Right ventricle myocardium superior (tissue), 1 donor: ENCODE measurements at regions not wholly inside any gene's neighbourhood (a gene's known extent, or its start where the extent isn't known, plus 50 kb on each side); places are given as distances from the start of the nearest gene placed in this dataset.

ENCODE experiments used
- ATAC-seq: fragments of 200-7000 bp; cut with Tn5 transposase; one replicate; pipeline ENCODE4 v1.9.1; 2020; ENCODE audit warnings: mild to moderate bottlenecking; ENCODE audit not compliant: poor library complexity
- DNase-seq: peaks from one replicate; pipeline ENCODE4 v3.0.0-alpha.2; 2020
- intact Hi-C: fragments of 100-400 bp; cut with DNase I; formaldehyde crosslinking; loops from one replicate; pipeline ENCODE4 v1.11.2; 2022
- donor health status: DM: no; HTN: yes; CAD: no; lungs with severe emphysema.

GRCh38 chr4:84070289-84070688, 428.8 kb downstream of the NKX6-1 start:
- intact Hi-C loops: no loop called here
- ATAC-seq: no peak

GRCh38 chr4:84063619-84064018, 435.5 kb downstream of the NKX6-1 start:
- no peak for ATAC-seq
- intact Hi-C loops: no loop called here
- no peak for DNase-seq

More at GRCh38 chr4:84070289-84070688, 428.8 kb downstream of the NKX6-1 start:
- DNase-seq: no peak

- ATAC-seq (no peak), DNase-seq (no peak)
- intact Hi-C loops: no loop called here
These were observed 440.9 kb downstream of the NKX6-1 start for GRCh38 chr4:84058201-84058600.

GRCh38 chr4:84051639-84052038, 447.5 kb downstream of the NKX6-1 start:
- no peak for ATAC-seq
- intact Hi-C loops: no loop called here
- no peak for DNase-seq

GRCh38 chr4:84051089-84051488, 448.0 kb downstream of the NKX6-1 start:
- intact Hi-C loops: no loop called here
- ATAC-seq (no peak), DNase-seq (no peak)

GRCh38 chr4:84050015-84050414, 449.1 kb downstream of the NKX6-1 start:
- ATAC-seq: no peak
- intact Hi-C loops: no loop called here
- no peak for DNase-seq

- intact Hi-C loops: no loop called here
- ATAC-seq: no peak
- no peak for DNase-seq
These were observed 452.5 kb downstream of the NKX6-1 start for GRCh38 chr4:84046551-84046950.

GRCh38 chr4:84041426-84041825, 457.7 kb downstream of the NKX6-1 start:
- DNase-seq (no peak), ATAC-seq (no peak)
- intact Hi-C loops: no loop called here

GRCh38 chr4:84035568-84035967, 463.5 kb downstream of the NKX6-1 start:
- intact Hi-C loops: no loop called here
- DNase-seq: no peak

GRCh38 chr4:84032372-84032771, 466.7 kb downstream of the NKX6-1 start:
- ATAC-seq: no peak
- intact Hi-C loops: no loop called here
- no peak for DNase-seq

More at GRCh38 chr4:84035568-84035967, 463.5 kb downstream of the NKX6-1 start:
- no peak for ATAC-seq

GRCh38 chr4:84031401-84031800, 467.7 kb downstream of the NKX6-1 start:
- ATAC-seq (no peak), DNase-seq (no peak)
- intact Hi-C loops: no loop called here

- no peak for DNase-seq
- intact Hi-C loops: no loop called here
- ATAC-seq: no peak
These were observed 470.8 kb downstream of the NKX6-1 start for GRCh38 chr4:84028340-84028739.

- DNase-seq (no peak), ATAC-seq (no peak)
- intact Hi-C loops: no loop called here
These were observed 474.7 kb downstream of the NKX6-1 start for GRCh38 chr4:84024405-84024804.

- DNase-seq: no peak
- ATAC-seq: no peak
- intact Hi-C loops: no loop called here
These were observed 476.5 kb downstream of the NKX6-1 start for GRCh38 chr4:84022564-84022963.

- intact Hi-C loops: no loop called here
- ATAC-seq: no peak
- DNase-seq: no peak
These were observed 479.5 kb downstream of the NKX6-1 start for GRCh38 chr4:84019626-84020025.

GRCh38 chr4:84003046-84003445, 467.1 kb downstream of the GPAT3 start:
- ATAC-seq (no peak), DNase-seq (no peak)
- intact Hi-C loops: no loop called here

- no peak for ATAC-seq
- no peak for DNase-seq
- intact Hi-C loops: no loop called here
These were observed 466.1 kb downstream of the GPAT3 start for GRCh38 chr4:84001876-84002569.

- intact Hi-C loops: no loop called here
- DNase-seq (no peak), ATAC-seq (no peak)
These were observed 460.3 kb downstream of the GPAT3 start for GRCh38 chr4:83996254-83996653.

GRCh38 chr4:83993774-83994173, 457.9 kb downstream of the GPAT3 start:
- intact Hi-C loops: no loop called here

GRCh38 chr4:83989835-83990234, 453.9 kb downstream of the GPAT3 start:
- ATAC-seq: no peak
- intact Hi-C loops: no loop called here

More at GRCh38 chr4:83993774-83994173, 457.9 kb downstream of the GPAT3 start:
- ATAC-seq (no peak), DNase-seq (no peak)

GRCh38 chr4:83981156-83981555, 445.2 kb downstream of the GPAT3 start:
- no peak for DNase-seq
- intact Hi-C loops: no loop called here
- no peak for ATAC-seq

More at GRCh38 chr4:83989835-83990234, 453.9 kb downstream of the GPAT3 start:
- no peak for DNase-seq
